Lower lobe of right lung (tissue), 2 donors: ENCODE measurements at regions not wholly inside any gene's neighbourhood (a gene's known extent, or its start where the extent isn't known, plus 50 kb on each side); places are given as distances from the start of the nearest gene placed in this dataset.
"Not testable (repeated sequence)": the region's sequence is repeated elsewhere in the genome, so short reads cannot be mapped to it uniquely, and the experiment has no call there.

Source experiments
- ATAC-seq, 2 donors: fragments of 200-7000 bp; cut with Tn5 transposase; one replicate each; pipeline ENCODE4 v1.9.1; 2020 to 2022; ENCODE audit warnings: mild to moderate bottlenecking in 2 of 2, moderate library complexity in 2 of 2
- DNase-seq: peaks from one replicate; pipeline ENCODE4 v3.0.0-alpha.2; 2020
- H3K27ac ChIP-seq: fragments of 200-600 bp; one replicate; pipeline ENCODE4 v1.8.0; 2022
- H3K27me3 ChIP-seq: fragments of 200-600 bp; one replicate; pipeline ENCODE4 v1.8.0; 2022; ENCODE audit warnings: low read depth
- H3K36me3 ChIP-seq: fragments of 200-600 bp; one replicate; pipeline ENCODE4 v1.8.0; 2022; ENCODE audit warnings: mild to moderate bottlenecking
- H3K4me1 ChIP-seq: fragments of 200-600 bp; one replicate; pipeline ENCODE4 v1.8.0; 2022
- H3K4me3 ChIP-seq: fragments of 200-600 bp; one replicate; pipeline ENCODE4 v1.8.0; 2022; ENCODE audit warnings: mild to moderate bottlenecking
- H3K9me3 ChIP-seq: fragments of 200-600 bp; one replicate; pipeline ENCODE4 v1.8.0; 2022
- intact Hi-C: fragments of 100-400 bp; cut with DNase I; formaldehyde crosslinking; loops from one replicate; pipeline ENCODE4 v1.11.0; 2022
- TF ChIP-seq, protein P1 (sequence below): fragments of 200-600 bp; IDR thresholded peaks from one replicate; pipeline ENCODE4 v1.8.0; 2022; ENCODE audit warnings: antibody characterized with exemption, mild to moderate bottlenecking
- donor health status: DM: no; HTN: yes; CAD: no; lungs with severe emphysema.

GRCh38 chrY:19006234-19006633 is 232.7 kb upstream of the HSFY2 start:
- TF ChIP-seq, protein P1, sequence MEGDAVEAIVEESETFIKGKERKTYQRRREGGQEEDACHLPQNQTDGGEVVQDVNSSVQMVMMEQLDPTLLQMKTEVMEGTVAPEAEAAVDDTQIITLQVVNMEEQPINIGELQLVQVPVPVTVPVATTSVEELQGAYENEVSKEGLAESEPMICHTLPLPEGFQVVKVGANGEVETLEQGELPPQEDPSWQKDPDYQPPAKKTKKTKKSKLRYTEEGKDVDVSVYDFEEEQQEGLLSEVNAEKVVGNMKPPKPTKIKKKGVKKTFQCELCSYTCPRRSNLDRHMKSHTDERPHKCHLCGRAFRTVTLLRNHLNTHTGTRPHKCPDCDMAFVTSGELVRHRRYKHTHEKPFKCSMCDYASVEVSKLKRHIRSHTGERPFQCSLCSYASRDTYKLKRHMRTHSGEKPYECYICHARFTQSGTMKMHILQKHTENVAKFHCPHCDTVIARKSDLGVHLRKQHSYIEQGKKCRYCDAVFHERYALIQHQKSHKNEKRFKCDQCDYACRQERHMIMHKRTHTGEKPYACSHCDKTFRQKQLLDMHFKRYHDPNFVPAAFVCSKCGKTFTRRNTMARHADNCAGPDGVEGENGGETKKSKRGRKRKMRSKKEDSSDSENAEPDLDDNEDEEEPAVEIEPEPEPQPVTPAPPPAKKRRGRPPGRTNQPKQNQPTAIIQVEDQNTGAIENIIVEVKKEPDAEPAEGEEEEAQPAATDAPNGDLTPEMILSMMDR, result no peak
- DNase-seq (no peak), ATAC-seq (no peak)
- intact Hi-C loops, result no loop called here
- H3K4me3 ChIP-seq, result no peak overlapping the region
- H3K27me3 ChIP-seq, result no peaks in the 10 kb centered on the region
- no peaks in the 10 kb centered on the region for H3K9me3 ChIP-seq
- no peak overlapping the region for H3K27ac ChIP-seq
- H3K4me1 ChIP-seq, result no peaks in the 10 kb centered on the region
- H3K36me3 ChIP-seq, result no peaks in the 10 kb centered on the region

GRCh38 chrY:19005579-19005978 is 232.0 kb upstream of the HSFY2 start:
- intact Hi-C loops, result no loop called here
- Histone ChIP-seq H3K4me1 (no peaks in the 10 kb centered on the region), H3K27me3 (no peaks in the 10 kb centered on the region), H3K36me3 (no peaks in the 10 kb centered on the region), H3K27ac (no peak overlapping the region), H3K9me3 (no peaks in the 10 kb centered on the region), H3K4me3 (no peak overlapping the region)
- TF ChIP-seq, protein P1, result no peak
- no peak for ATAC-seq
- no peak for DNase-seq

GRCh38 chrY:18997635-18998240 is 224.2 kb upstream of the HSFY2 start:
- Histone ChIP-seq H3K27me3 (no peaks in the 10 kb centered on the region), H3K9me3 (no peaks in the 10 kb centered on the region), H3K4me3 (no peak overlapping the region), H3K4me1 (no peaks in the 10 kb centered on the region), H3K27ac (no peak overlapping the region), H3K36me3 (no peaks in the 10 kb centered on the region)
- ATAC-seq, result no peak
- intact Hi-C loops, result no loop called here
- TF ChIP-seq, protein P1, result no peak
- DNase-seq, result no peak

DNA sequence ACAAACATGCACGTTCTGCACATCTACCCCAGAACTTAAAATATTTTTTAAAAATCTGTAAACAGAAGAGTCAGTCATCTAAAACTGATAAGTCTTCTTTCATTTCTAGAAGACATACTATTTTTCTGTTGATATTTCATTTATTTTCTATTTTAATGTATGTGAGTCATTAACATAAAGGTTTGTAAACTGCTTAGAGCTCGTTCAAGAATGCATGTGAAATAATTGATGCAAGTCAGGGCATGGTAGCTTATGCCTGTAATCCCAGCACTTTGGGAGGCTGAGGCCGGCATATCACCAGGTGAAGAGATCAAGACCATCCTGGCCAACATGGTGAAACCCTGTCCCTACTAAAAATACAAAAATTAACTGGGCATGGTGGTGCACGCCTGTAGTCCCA is 219.9 kb upstream of the HSFY2 start:
- H3K4me1 ChIP-seq, result no peaks in the 10 kb centered on the region
- DNase-seq (no peak), ATAC-seq (no peak)
- H3K9me3 ChIP-seq, result no peaks in the 10 kb centered on the region
- H3K36me3 ChIP-seq, result no peaks in the 10 kb centered on the region
- H3K27ac ChIP-seq, result no peak overlapping the region
- H3K27me3 ChIP-seq, result no peaks in the 10 kb centered on the region
- TF ChIP-seq, protein P1, result no peak
- intact Hi-C loops, result no loop called here
- no peak overlapping the region for H3K4me3 ChIP-seq

- not testable (repeated sequence) for DNase-seq
Observed at GRCh38 chrY:18992684-18993083, 219.1 kb upstream of the HSFY2 start.

DNA sequence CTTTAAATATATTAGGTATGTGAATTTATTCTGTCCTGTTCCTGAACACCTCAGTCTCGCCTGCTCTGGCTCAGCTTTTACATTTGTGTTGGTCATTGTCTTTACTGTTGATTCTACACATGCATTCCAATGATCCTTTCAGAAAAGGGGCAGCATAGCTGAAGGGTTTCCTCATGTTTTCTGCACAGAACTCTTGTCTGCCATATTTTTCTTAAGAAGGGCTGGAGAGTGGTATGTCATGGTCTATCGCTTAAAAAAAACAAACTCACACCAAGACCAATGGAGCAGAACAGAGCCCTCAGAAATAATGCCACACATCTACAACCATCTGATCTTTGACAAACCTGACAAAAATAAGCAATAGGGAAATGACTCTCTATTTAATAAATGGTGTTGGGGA is 215.8 kb upstream of the HSFY2 start:
- intact Hi-C loops, result no loop called here
- Histone ChIP-seq H3K4me3 (no peak overlapping the region), H3K27me3 (no peaks in the 10 kb centered on the region), H3K36me3 (no peaks in the 10 kb centered on the region), H3K27ac (no peak overlapping the region), H3K9me3 (no peaks in the 10 kb centered on the region), H3K4me1 (no peaks in the 10 kb centered on the region)
- no peak for ATAC-seq
- TF ChIP-seq, protein P1, result no peak
- DNase-seq, result no peak

More at GRCh38 chrY:18992684-18993083, 219.1 kb upstream of the HSFY2 start:
- H3K27me3 ChIP-seq, H3K36me3 ChIP-seq, H3K27ac ChIP-seq, H3K9me3 ChIP-seq, intact Hi-C loops, H3K4me1 ChIP-seq, H3K4me3 ChIP-seq: not testable (repeated sequence)
- peak in 1 of 2 donors; percentile 23 for ATAC-seq
